ENCODE measurements at regions not wholly inside any gene's neighbourhood (a gene's known extent, or its start where the extent isn't known, plus 50 kb on each side); places are given as distances from the start of the nearest gene placed in this dataset.

GRCh38 chr15:70342554-70343548, 245.1 kb upstream of the TLE3 start:
- H3K27ac ChIP-seq: no peak overlapping the region
- no peak for DNase-seq (ENCODE audit: low read depth, low spot score)

GRCh38 chr15:70342141-70342540, 244.4 kb upstream of the TLE3 start:
- DNase-seq (ENCODE audit: low read depth, low spot score): no peak
- H3K27ac ChIP-seq: no peak overlapping the region

- no peak for DNase-seq (ENCODE audit: low read depth, low spot score)
- H3K27ac ChIP-seq: no peak overlapping the region
These were observed 243.8 kb upstream of the TLE3 start for GRCh38 chr15:70341566-70341965.

- H3K27ac ChIP-seq: no peak overlapping the region
- DNase-seq (ENCODE audit: low read depth, low spot score): no peak
These were observed 242.8 kb upstream of the TLE3 start for GRCh38 chr15:70340494-70340870.

GRCh38 chr15:70339571-70340493, 242.1 kb upstream of the TLE3 start:
- no peak overlapping the region for H3K27ac ChIP-seq
- no peak for DNase-seq (ENCODE audit: low read depth, low spot score)

GRCh38 chr15:70337277-70338186, 239.8 kb upstream of the TLE3 start:
- H3K27ac ChIP-seq: no peak overlapping the region
- no peak for DNase-seq (ENCODE audit: low read depth, low spot score)

GRCh38 chr15:70336425-70337009, 238.8 kb upstream of the TLE3 start:
- no peak overlapping the region for H3K27ac ChIP-seq
- no peak for DNase-seq (ENCODE audit: low read depth, low spot score)

- no peak overlapping the region for H3K27ac ChIP-seq
- no peak for DNase-seq (ENCODE audit: low read depth, low spot score)
These were observed 236.6 kb upstream of the TLE3 start for GRCh38 chr15:70334286-70334685.

- no peak for DNase-seq (ENCODE audit: low read depth, low spot score)
- no peak overlapping the region for H3K27ac ChIP-seq
These were observed 231.5 kb upstream of the TLE3 start for GRCh38 chr15:70329179-70329578.

GRCh38 chr15:70328679-70329115, 231.0 kb upstream of the TLE3 start:
- DNase-seq (ENCODE audit: low read depth, low spot score): no peak
- no peak overlapping the region for H3K27ac ChIP-seq

GRCh38 chr15:70327856-70328678, 230.3 kb upstream of the TLE3 start:
- no peak overlapping the region for H3K27ac ChIP-seq
- no peak for DNase-seq (ENCODE audit: low read depth, low spot score)

- no peak for DNase-seq (ENCODE audit: low read depth, low spot score)
- no peak overlapping the region for H3K27ac ChIP-seq
These were observed 229.7 kb upstream of the TLE3 start for GRCh38 chr15:70327328-70327855.

GRCh38 chr15:70324001-70324974, 226.6 kb upstream of the TLE3 start:
- peak overlapping the region; percentile 11 for H3K27ac ChIP-seq
- peak; percentile 34 for DNase-seq (ENCODE audit: low read depth, low spot score)

- no peak for DNase-seq (ENCODE audit: low read depth, low spot score)
These were observed 225.6 kb upstream of the TLE3 start for GRCh38 chr15:70323111-70323851.

GRCh38 chr15:70322051-70322668, 224.4 kb upstream of the TLE3 start:
- no peak for DNase-seq (ENCODE audit: low read depth, low spot score)
- no peak overlapping the region for H3K27ac ChIP-seq

More at GRCh38 chr15:70323111-70323851, 225.6 kb upstream of the TLE3 start:
- H3K27ac ChIP-seq: peak overlapping the region; percentile 11

- DNase-seq (ENCODE audit: low read depth, low spot score): no peak
These were observed 223.6 kb upstream of the TLE3 start for GRCh38 chr15:70321172-70321819.

More at GRCh38 chr15:70321172-70321819, 223.6 kb upstream of the TLE3 start:
- no peak overlapping the region for H3K27ac ChIP-seq

Data from epithelial cell of prostate (primary cell).